ENCODE measurements at regions not wholly inside any gene's neighbourhood (a gene's known extent, or its start where the extent isn't known, plus 50 kb on each side); places are given as distances from the start of the nearest gene placed in this dataset.

DNA sequence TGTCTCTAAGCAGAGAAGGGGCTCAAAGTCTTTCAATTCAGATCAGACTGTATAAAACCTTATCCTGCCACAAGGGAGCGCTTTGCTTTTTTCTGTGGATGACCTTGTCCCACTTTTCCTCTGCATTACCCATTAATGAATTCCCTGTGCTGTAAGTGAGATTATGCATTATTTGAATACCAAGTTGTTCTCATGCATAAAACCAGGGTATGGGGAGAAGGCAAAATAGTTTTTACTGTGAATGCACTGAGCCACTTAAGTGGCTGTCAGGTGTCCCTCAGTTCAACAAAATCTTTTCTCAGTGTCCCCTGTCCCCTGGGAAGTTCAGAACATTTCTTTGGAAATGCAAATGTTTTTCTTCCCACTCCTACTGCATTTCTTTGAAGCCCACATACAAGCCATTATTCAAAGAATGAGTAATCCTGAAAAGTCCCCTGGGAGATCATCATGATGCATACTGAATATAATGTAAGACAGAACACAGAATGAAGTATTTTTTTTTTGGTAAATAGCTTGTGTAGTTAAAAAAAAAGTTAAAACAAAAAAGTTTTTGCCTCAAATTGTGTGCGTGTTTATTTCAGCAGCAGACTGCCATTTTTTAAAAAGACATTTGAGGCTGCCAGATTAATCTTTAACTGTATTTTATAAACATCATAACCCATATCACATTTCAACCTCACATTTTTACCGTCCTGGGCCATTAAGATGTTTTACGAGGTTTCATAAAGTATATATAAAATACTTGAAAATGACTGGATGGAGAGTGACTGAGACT lies 506.7 kb upstream of the PCDH9 start:
- peak overlapping the region; percentile 31 for H2AFZ ChIP-seq (ENCODE audit: low read depth, low read length)
- H3K4me3 ChIP-seq (ENCODE audit: insufficient read depth, low read depth, low read length) = no peak overlapping the region
- Mint-ChIP-seq H3K4me3 (ENCODE audit: unreplicated experiment) (peak overlapping the region; percentile 31), H3K27me3 (ENCODE audit: low read depth, unreplicated experiment) (no peaks in the 10 kb centered on the region), H3K27ac (ENCODE audit: unreplicated experiment) (peak overlapping the region; percentile 81), H3K36me3 (ENCODE audit: low read depth, unreplicated experiment) (no peaks in the 10 kb centered on the region), H3K4me1 (ENCODE audit: low read depth, unreplicated experiment) (peaks cover 11% of the 10 kb centered on the region), H3K9me3 (ENCODE audit: unreplicated experiment) (no peaks in the 10 kb centered on the region)
- peak; percentile 68 for TF ChIP-seq CTCF (IDR thresholded peaks at IDR 0.05; ENCODE audit: insufficient read depth, low read depth, low read length)
- TF ChIP-seq EZH2 (IDR thresholded peaks at IDR 0.05; ENCODE audit: insufficient read depth, low read length) = no peak
- no peaks in the 10 kb centered on the region for H3K27me3 ChIP-seq (ENCODE audit: insufficient read depth, low read length)
- H3K9me3 ChIP-seq (ENCODE audit: insufficient read depth, low read depth, low read length) = no peaks in the 10 kb centered on the region
- no peaks in the 10 kb centered on the region for H4K20me1 ChIP-seq (ENCODE audit: insufficient read depth, low read length)
- peak overlapping the region; percentile 66 for H3K27ac ChIP-seq (ENCODE audit: low read depth, low read length)
- FAIRE-seq (no peak), DNase-seq (ENCODE audit: low read depth) (peak; percentile 89)
- H3K4me2 ChIP-seq (ENCODE audit: low read length) = peak overlapping the region; percentile 69
- peak overlapping the region; percentile 53 for H3K9ac ChIP-seq (ENCODE audit: low read length)
- peaks cover 7% of the 10 kb centered on the region for H3K4me1 ChIP-seq (ENCODE audit: insufficient read depth, low read length)
- H3K36me3 ChIP-seq (ENCODE audit: insufficient read depth, low read length) = no peaks in the 10 kb centered on the region
- no peaks in the 10 kb centered on the region for H3K79me2 ChIP-seq (ENCODE audit: insufficient read depth, low read length)

- Histone ChIP-seq H2AFZ (ENCODE audit: low read depth, low read length) (no peak overlapping the region), H4K20me1 (ENCODE audit: insufficient read depth, low read length) (no peaks in the 10 kb centered on the region), H3K4me3 (ENCODE audit: insufficient read depth, low read depth, low read length) (no peak overlapping the region), H3K79me2 (ENCODE audit: insufficient read depth, low read length) (no peaks in the 10 kb centered on the region), H3K27ac (ENCODE audit: low read depth, low read length) (no peak overlapping the region), H3K4me2 (ENCODE audit: low read length) (no peak overlapping the region), H3K9me3 (ENCODE audit: insufficient read depth, low read depth, low read length) (no peaks in the 10 kb centered on the region), H3K9ac (ENCODE audit: low read length) (no peak overlapping the region), H3K4me1 (ENCODE audit: insufficient read depth, low read length) (peaks cover 7% of the 10 kb centered on the region), H3K36me3 (ENCODE audit: insufficient read depth, low read length) (no peaks in the 10 kb centered on the region), H3K27me3 (ENCODE audit: insufficient read depth, low read length) (no peaks in the 10 kb centered on the region)
- Mint-ChIP-seq H3K36me3 (ENCODE audit: low read depth, unreplicated experiment) (no peaks in the 10 kb centered on the region), H3K4me1 (ENCODE audit: low read depth, unreplicated experiment) (peaks cover 11% of the 10 kb centered on the region), H3K27me3 (ENCODE audit: low read depth, unreplicated experiment) (no peaks in the 10 kb centered on the region), H3K9me3 (ENCODE audit: unreplicated experiment) (no peaks in the 10 kb centered on the region), H3K27ac (ENCODE audit: unreplicated experiment) (no peak overlapping the region), H3K4me3 (ENCODE audit: unreplicated experiment) (no peak overlapping the region)
- DNase-seq (ENCODE audit: low read depth) = no peak
- no peak for FAIRE-seq
- TF ChIP-seq EZH2 (IDR thresholded peaks at IDR 0.05; ENCODE audit: insufficient read depth, low read length) = no peak
- TF ChIP-seq CTCF (IDR thresholded peaks at IDR 0.05; ENCODE audit: insufficient read depth, low read depth, low read length) = no peak
Observed at GRCh38 chr13:67735651-67736050, 505.5 kb upstream of the PCDH9 start.

GRCh38 chr13:67726979-67727378 lies 496.8 kb upstream of the PCDH9 start:
- H2AFZ ChIP-seq (ENCODE audit: low read depth, low read length) = no peak overlapping the region
- H3K4me3 Mint-ChIP-seq (ENCODE audit: unreplicated experiment) = no peak overlapping the region
- H3K27me3 Mint-ChIP-seq (ENCODE audit: low read depth, unreplicated experiment) = no peaks in the 10 kb centered on the region
- H3K4me1 ChIP-seq (ENCODE audit: insufficient read depth, low read length) = no peaks in the 10 kb centered on the region
- H3K4me2 ChIP-seq (ENCODE audit: low read length) = no peak overlapping the region
- DNase-seq (ENCODE audit: low read depth) = no peak
- no peaks in the 10 kb centered on the region for H4K20me1 ChIP-seq (ENCODE audit: insufficient read depth, low read length)
- no peak overlapping the region for H3K27ac Mint-ChIP-seq (ENCODE audit: unreplicated experiment)
- no peaks in the 10 kb centered on the region for H3K36me3 ChIP-seq (ENCODE audit: insufficient read depth, low read length)
- H3K9ac ChIP-seq (ENCODE audit: low read length) = no peak overlapping the region
- H3K27me3 ChIP-seq (ENCODE audit: insufficient read depth, low read length) = no peaks in the 10 kb centered on the region
- TF ChIP-seq EZH2 (IDR thresholded peaks at IDR 0.05; ENCODE audit: insufficient read depth, low read length) = no peak
- TF ChIP-seq CTCF (IDR thresholded peaks at IDR 0.05; ENCODE audit: insufficient read depth, low read depth, low read length) = no peak
- FAIRE-seq = no peak
- no peak overlapping the region for H3K4me3 ChIP-seq (ENCODE audit: insufficient read depth, low read depth, low read length)
- no peaks in the 10 kb centered on the region for H3K79me2 ChIP-seq (ENCODE audit: insufficient read depth, low read length)
- no peak overlapping the region for H3K27ac ChIP-seq (ENCODE audit: low read depth, low read length)
- peaks cover 12% of the 10 kb centered on the region for H3K9me3 Mint-ChIP-seq (ENCODE audit: unreplicated experiment)
- H3K9me3 ChIP-seq (ENCODE audit: insufficient read depth, low read depth, low read length) = no peaks in the 10 kb centered on the region
- H3K36me3 Mint-ChIP-seq (ENCODE audit: low read depth, unreplicated experiment) = no peaks in the 10 kb centered on the region
- no peaks in the 10 kb centered on the region for H3K4me1 Mint-ChIP-seq (ENCODE audit: low read depth, unreplicated experiment)
